ENCODE measurements at regions not wholly inside any gene's neighbourhood (a gene's known extent, or its start where the extent isn't known, plus 50 kb on each side); places are given as distances from the start of the nearest gene placed in this dataset.

DNA sequence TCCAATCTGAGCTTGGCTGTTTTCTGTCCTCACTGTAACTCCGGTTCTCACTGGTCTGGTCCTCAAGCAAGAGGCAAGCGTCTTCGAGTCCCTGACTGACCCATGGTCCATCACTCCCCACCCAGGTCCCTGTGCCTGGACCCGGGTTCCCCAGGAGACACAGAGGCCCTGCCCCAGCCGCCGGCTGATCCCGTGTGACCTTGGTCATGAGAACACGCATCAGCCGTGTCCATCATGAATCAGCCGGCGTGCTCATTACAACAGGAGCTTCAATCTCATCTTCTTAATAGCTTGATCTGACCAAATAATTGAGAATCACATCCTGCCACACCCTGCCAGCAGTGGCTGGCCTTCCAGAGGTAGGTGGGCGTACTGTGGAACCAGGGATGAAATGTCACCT lies 545.1 kb downstream of the BRD1 start:
- no peaks in the 10 kb centered on the region for H3K4me1 Mint-ChIP-seq
- peaks cover 0 to 3% of the 10 kb centered on the region in 2 donors for H3K36me3 Mint-ChIP-seq
- H3K4me3 Mint-ChIP-seq, result no peak overlapping the region
- H3K9me3 Mint-ChIP-seq, result peaks cover 8 to 9% of the 10 kb centered on the region in 2 donors
- H3K27ac Mint-ChIP-seq, result no peak overlapping the region
- ATAC-seq (replicated peaks), result no peak
- H3K27me3 Mint-ChIP-seq, result peaks cover 24 to 47% of the 10 kb centered on the region in 2 donors
- DNase-seq, result no peak

GRCh38 chr22:49281467-49282340 lies 546.0 kb downstream of the BRD1 start:
- peaks cover 0 to 3% of the 10 kb centered on the region in 2 donors for H3K36me3 Mint-ChIP-seq

GRCh38 chr22:49278340-49278739 lies 549.3 kb downstream of the BRD1 start:
- no peak overlapping the region for H3K27ac Mint-ChIP-seq
- H3K27me3 Mint-ChIP-seq, result peaks cover 14 to 43% of the 10 kb centered on the region in 2 donors
- no peaks in the 10 kb centered on the region for H3K4me1 Mint-ChIP-seq
- peaks cover 0 to 3% of the 10 kb centered on the region in 2 donors for H3K36me3 Mint-ChIP-seq
- DNase-seq, result no peak
- peaks cover 8 to 9% of the 10 kb centered on the region in 2 donors for H3K9me3 Mint-ChIP-seq
- no peak for ATAC-seq (replicated peaks)
- H3K4me3 Mint-ChIP-seq, result no peak overlapping the region

More at GRCh38 chr22:49281467-49282340, 546.0 kb downstream of the BRD1 start:
- Mint-ChIP-seq H3K4me3 (no peak overlapping the region), H3K4me1 (no peaks in the 10 kb centered on the region), H3K9me3 (peaks cover 8 to 9% of the 10 kb centered on the region in 2 donors), H3K27me3 (peaks cover 24 to 47% of the 10 kb centered on the region in 2 donors), H3K27ac (no peak overlapping the region)
- no peak for ATAC-seq (replicated peaks)
- no peak for DNase-seq

DNA sequence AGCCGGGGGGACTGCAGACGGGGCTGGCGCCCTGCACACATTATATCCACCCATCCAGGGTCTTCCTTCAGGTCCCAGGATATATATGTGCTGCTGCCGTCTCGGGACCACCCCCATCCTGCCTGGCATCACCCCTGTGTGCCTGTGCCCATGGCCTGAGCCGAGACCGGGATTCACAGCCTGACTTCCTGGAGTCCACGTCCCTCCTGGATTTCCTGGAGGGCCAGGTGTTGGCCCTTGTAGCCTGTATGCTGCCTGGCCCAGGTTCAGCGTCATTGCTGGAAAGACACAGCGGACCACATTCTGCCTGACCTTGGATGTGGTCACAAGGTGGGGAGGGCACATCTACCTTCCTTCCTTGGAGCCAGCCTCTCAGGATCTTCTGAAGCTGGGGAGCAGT lies 551.1 kb downstream of the BRD1 start:
- ATAC-seq (replicated peaks) (no peak), DNase-seq (no peak)
- H3K4me3 Mint-ChIP-seq, result no peak overlapping the region
- H3K27me3 Mint-ChIP-seq, result peaks cover 5 to 43% of the 10 kb centered on the region in 2 donors
- peaks cover 0 to 3% of the 10 kb centered on the region in 2 donors for H3K36me3 Mint-ChIP-seq
- peaks cover 8 to 9% of the 10 kb centered on the region in 2 donors for H3K9me3 Mint-ChIP-seq
- H3K4me1 Mint-ChIP-seq, result no peaks in the 10 kb centered on the region
- H3K27ac Mint-ChIP-seq, result no peak overlapping the region

GRCh38 chr22:49274754-49275380 lies 552.8 kb downstream of the BRD1 start:
- Mint-ChIP-seq H3K4me3 (no peak overlapping the region), H3K36me3 (no peaks in the 10 kb centered on the region), H3K27me3 (peaks cover 13 to 41% of the 10 kb centered on the region in 2 donors), H3K27ac (no peak overlapping the region), H3K9me3 (peaks cover 0 to 2% of the 10 kb centered on the region in 2 donors), H3K4me1 (no peaks in the 10 kb centered on the region)
- DNase-seq, result no peak
- ATAC-seq (replicated peaks), result no peak

DNA sequence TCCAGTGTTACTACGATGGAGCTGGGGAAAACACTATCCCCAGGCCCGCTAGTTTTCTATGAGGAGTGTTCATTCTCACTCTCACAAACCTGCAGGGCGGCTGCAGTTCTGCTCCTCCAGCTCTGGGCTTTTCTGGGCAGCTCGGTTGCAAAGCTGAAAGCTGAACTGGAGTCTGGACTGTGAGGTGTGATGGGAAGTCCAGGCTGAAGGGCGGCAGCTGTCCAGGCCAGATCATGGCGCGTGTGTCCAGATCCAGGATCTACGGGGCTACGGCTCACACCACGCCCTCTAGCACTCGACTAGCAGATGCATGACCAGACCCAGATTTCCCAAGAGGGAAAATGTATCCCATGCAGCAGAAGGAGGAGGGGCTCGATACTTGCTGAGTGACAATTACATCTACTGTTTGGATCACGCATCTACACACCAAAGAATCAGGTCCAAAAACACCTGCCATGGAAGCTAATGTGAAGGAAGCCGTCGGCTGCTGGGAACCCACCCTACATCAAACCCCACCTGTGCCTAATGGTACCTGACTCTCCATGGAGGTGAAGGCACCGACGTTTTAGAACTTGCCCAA lies 555.0 kb downstream of the BRD1 start:
- ATAC-seq (replicated peaks), result no peak
- no peak for DNase-seq
- no peak overlapping the region for H3K4me3 Mint-ChIP-seq
- no peaks in the 10 kb centered on the region for H3K9me3 Mint-ChIP-seq
- no peaks in the 10 kb centered on the region for H3K36me3 Mint-ChIP-seq
- H3K27me3 Mint-ChIP-seq, result peaks cover 21 to 58% of the 10 kb centered on the region in 2 donors
- no peak overlapping the region for H3K27ac Mint-ChIP-seq
- H3K4me1 Mint-ChIP-seq, result no peaks in the 10 kb centered on the region

- Mint-ChIP-seq H3K4me3 (no peak overlapping the region), H3K4me1 (no peaks in the 10 kb centered on the region), H3K27ac (no peak overlapping the region), H3K36me3 (no peaks in the 10 kb centered on the region), H3K9me3 (no peaks in the 10 kb centered on the region), H3K27me3 (peaks cover 26 to 64% of the 10 kb centered on the region in 2 donors)
- ATAC-seq (replicated peaks) (no peak), DNase-seq (no peak)
These were observed 555.8 kb downstream of the BRD1 start for GRCh38 chr22:49271831-49272230.

GRCh38 chr22:49271369-49271727 lies 556.3 kb downstream of the BRD1 start:
- Mint-ChIP-seq H3K4me1 (no peaks in the 10 kb centered on the region), H3K9me3 (no peaks in the 10 kb centered on the region), H3K27me3 (peaks cover 26 to 64% of the 10 kb centered on the region in 2 donors), H3K27ac (no peak overlapping the region), H3K4me3 (no peak overlapping the region), H3K36me3 (no peaks in the 10 kb centered on the region)
- DNase-seq (no peak), ATAC-seq (replicated peaks) (no peak)

DNA sequence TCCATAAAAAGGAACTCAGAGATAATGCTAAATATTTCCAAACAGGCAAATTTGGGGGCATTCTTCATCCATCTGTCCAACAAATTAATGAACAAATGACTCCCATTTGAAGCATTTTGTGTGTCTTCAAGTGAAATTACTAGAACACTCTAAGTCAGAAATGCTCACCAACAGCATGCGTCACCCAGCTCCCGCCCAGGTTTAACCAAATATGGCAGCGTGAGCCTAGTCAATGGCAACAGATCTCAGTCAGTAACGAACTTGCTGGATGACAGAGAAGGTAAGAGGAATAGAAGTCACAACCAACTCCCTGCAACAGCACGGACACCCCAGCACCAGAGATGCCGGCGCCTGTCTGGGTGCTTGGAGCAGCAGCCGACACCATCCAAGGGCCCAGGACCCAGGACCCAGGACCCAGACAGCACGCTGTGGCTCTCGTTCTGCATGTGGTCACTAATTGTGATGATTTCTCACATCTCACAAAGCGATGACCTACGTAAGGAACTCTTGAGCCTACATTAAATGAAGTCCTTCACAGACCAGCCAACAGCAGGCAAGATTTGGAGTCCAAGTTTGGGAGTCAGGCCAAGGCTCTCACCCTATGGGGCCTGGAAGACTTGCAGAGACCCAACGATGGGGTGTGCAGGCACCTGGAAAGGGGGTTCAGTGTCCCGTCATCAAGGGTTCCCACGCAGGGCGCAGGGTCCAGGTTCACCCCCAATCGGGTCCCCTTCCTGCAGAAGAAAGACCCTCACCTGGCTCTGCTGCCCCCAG lies 556.9 kb downstream of the BRD1 start:
- Mint-ChIP-seq H3K27me3 (peaks cover 26 to 64% of the 10 kb centered on the region in 2 donors), H3K27ac (no peak overlapping the region), H3K4me3 (no peak overlapping the region), H3K36me3 (no peaks in the 10 kb centered on the region), H3K4me1 (no peaks in the 10 kb centered on the region), H3K9me3 (no peaks in the 10 kb centered on the region)
- ATAC-seq (replicated peaks) (no peak), DNase-seq (no peak)

- no peaks in the 10 kb centered on the region for H3K36me3 Mint-ChIP-seq
- ATAC-seq (replicated peaks) (no peak), DNase-seq (no peak)
- H3K27ac Mint-ChIP-seq, result no peak overlapping the region
- no peaks in the 10 kb centered on the region for H3K4me1 Mint-ChIP-seq
- no peak overlapping the region for H3K4me3 Mint-ChIP-seq
- no peaks in the 10 kb centered on the region for H3K9me3 Mint-ChIP-seq
- H3K27me3 Mint-ChIP-seq, result peaks cover 30 to 67% of the 10 kb centered on the region in 2 donors
These were observed 557.7 kb downstream of the BRD1 start for GRCh38 chr22:49269928-49270327.

- Mint-ChIP-seq H3K9me3 (no peaks in the 10 kb centered on the region), H3K27me3 (peaks cover 35 to 67% of the 10 kb centered on the region in 2 donors), H3K36me3 (no peaks in the 10 kb centered on the region), H3K4me1 (no peaks in the 10 kb centered on the region), H3K4me3 (no peak overlapping the region), H3K27ac (no peak overlapping the region)
- ATAC-seq (replicated peaks), result no peak
- no peak for DNase-seq
These were observed 558.3 kb downstream of the BRD1 start for GRCh38 chr22:49269371-49269770.

DNA sequence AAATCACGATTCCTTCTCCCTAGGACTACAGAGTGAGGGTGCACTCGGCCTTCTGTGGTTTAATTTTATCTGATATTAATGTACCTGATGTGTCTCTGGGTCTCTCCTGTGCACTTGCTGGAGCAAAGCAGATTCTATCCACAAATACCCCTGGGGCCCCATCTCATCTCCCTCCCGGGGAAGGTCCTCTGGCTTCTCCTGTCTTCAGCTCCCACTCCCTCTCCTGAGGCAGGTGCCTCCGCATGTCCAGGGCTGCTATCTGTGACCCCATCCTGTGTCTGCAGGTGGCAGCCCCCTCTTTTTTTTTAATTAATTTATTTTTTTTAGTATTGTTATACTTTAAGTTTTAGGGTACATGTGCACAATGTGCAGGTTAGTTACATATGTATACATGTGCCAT lies 558.7 kb downstream of the BRD1 start:
- no peak overlapping the region for H3K4me3 Mint-ChIP-seq
- ATAC-seq (replicated peaks) (no peak), DNase-seq (no peak)
- no peaks in the 10 kb centered on the region for H3K4me1 Mint-ChIP-seq
- H3K27me3 Mint-ChIP-seq, result peaks cover 37 to 69% of the 10 kb centered on the region in 2 donors
- no peak overlapping the region for H3K27ac Mint-ChIP-seq
- H3K9me3 Mint-ChIP-seq, result no peaks in the 10 kb centered on the region
- no peaks in the 10 kb centered on the region for H3K36me3 Mint-ChIP-seq

DNA sequence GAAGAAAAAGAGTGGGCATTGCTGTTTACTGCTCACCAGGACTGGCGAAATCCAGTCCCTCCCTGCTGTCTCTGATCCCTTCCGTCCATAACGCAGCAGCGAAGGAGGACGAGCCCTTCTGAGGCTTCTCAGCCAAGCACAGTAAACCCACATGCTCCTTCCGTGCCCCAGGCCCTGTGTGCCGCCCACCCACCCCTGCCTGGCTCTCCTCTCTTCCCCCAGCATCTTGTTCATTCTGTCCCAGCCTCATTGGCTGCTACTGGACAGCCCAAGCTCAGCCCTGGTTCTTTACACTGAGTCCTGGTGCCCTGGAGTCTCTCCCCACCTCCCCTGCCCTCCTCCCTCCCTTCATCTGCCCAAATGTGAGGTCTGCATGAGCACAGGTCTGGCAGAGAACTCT lies 559.7 kb downstream of the BRD1 start:
- no peaks in the 10 kb centered on the region for H3K9me3 Mint-ChIP-seq
- H3K4me1 Mint-ChIP-seq, result no peaks in the 10 kb centered on the region
- H3K27ac Mint-ChIP-seq, result no peak overlapping the region
- ATAC-seq (replicated peaks), result no peak
- no peak overlapping the region for H3K4me3 Mint-ChIP-seq
- peaks cover 37 to 66% of the 10 kb centered on the region in 2 donors for H3K27me3 Mint-ChIP-seq
- DNase-seq, result no peak
- no peaks in the 10 kb centered on the region for H3K36me3 Mint-ChIP-seq
